HG03469 (cell line): ENCODE measurements at regions not wholly inside any gene's neighbourhood (a gene's known extent, or its start where the extent isn't known, plus 50 kb on each side); places are given as distances from the start of the nearest gene placed in this dataset.
"Not testable (repeated sequence)": the region's sequence is repeated elsewhere in the genome, so short reads cannot be mapped to it uniquely, and the experiment has no call there.

Experiments
- ATAC-seq: cut with Tn5 transposase; IDR thresholded peaks from one replicate; pipeline ENCODE4 v1.9.1; 2021; ENCODE audit warnings: mild to moderate bottlenecking, moderate library complexity, moderate number of reproducible peaks; ENCODE audit not compliant: unreplicated experiment

- ATAC-seq: no peak
Observed at GRCh38 chr1:157235307-157235706, 97.1 kb upstream of the ETV3 start.

- ATAC-seq: no peak
Observed at GRCh38 chr1:157234705-157235273, 96.6 kb upstream of the ETV3 start.

GRCh38 chr1:157233131-157233530 lies 94.9 kb upstream of the ETV3 start:
- ATAC-seq: no peak

DNA sequence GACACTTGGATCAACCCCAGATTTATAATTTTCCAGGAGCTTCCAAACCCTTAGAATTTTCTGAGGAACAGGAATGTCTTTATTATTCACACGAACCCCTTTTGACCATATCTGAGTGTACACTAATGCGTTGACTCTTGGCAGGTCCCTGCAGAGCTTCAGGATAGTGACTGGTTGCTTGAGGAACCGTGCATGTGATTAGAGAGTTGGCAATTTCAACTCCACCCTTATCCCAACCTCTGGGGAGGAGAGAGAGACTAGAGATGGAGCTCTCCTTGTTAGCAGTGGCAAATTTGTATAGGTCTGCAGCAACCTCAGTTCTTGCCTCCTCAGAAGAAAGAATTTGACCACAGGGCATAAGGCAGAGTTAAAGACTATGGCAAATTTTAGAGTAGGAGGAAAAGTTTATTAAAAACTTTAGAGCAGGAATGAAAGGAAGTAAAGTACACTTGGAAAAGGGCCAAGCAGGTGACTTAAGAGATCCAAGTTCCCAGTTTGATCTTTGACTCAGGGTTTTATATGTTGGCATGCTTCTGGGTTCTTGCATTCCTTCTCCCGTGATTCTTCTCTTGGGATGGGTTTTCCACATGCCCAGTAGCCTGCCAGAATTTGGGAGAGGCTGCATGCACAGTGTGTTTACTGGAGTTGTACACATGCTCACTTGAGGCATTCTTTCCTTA lies 93.8 kb upstream of the ETV3 start:
- no peak for ATAC-seq

DNA sequence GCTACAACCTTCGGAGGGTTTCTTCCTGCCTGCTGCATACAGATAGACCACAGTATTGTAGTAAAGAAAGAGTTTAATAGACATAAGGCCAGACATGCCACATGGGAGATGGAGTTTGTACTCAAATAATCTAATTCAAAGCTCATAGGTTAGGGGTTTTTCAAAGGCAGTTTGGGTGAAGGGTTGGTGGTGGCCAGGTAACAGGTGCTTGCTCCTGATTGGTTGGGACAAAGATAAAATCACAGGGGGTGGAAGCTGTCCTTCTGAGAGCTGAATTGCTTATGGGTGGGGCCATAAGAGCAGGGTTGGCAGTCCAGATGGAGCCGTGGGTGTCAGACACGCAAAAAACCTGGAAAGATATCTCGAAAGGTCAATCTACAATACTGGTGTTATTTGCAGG lies 92.3 kb upstream of the ETV3 start:
- no peak for ATAC-seq

GRCh38 chr1:157227700-157228099 lies 89.5 kb upstream of the ETV3 start:
- no peak for ATAC-seq

DNA sequence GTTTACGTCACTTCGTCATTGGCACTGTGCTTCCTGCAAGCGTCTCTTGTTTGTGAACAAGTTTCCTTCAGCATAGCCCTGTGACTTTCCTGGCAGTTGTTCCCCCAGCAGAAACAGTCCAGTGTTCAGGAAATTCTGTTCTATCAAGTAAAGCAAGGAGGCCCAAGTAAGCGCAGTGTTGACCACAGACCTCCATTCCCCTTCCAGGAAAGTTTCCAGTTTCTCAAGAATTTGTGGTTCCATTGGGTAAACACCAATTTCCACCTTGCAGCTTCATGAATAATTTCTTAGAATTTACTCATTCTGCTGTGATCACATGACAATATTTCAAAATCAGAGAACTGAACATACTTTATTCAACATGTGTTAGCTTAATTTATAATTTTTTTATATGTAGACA lies 88.5 kb upstream of the ETV3 start:
- ATAC-seq: no peak

DNA sequence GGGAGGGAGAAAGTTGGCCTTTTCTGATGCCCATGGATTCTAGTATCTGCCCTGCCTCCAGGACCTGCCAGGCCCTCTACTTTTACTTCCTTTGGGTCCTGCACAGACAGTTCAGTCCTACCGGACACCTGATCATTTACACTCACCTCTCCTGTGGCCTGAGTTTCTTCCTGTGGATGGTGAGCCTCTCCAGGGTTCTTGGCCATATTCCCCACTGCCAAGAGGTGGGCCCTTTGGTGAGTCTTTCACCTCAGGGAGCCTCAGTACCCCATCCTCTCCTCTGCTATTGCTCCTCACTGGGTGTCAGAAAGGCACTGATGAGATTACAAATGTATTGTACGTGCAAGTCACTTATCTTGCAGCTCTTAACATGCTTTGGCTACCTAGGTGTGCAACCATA lies 81.4 kb upstream of the ETV3 start:
- ATAC-seq: no peak

- no peak for ATAC-seq
Observed at GRCh38 chr1:157219182-157219581, 81.0 kb upstream of the ETV3 start.

- ATAC-seq: no peak
Observed at GRCh38 chr1:157218671-157219070, 80.5 kb upstream of the ETV3 start.

- no peak for ATAC-seq
Observed at GRCh38 chr1:157217486-157217885, 79.3 kb upstream of the ETV3 start.

- no peak for ATAC-seq
Observed at GRCh38 chr1:157213836-157214235, 75.6 kb upstream of the ETV3 start.

- ATAC-seq: no peak
Observed at GRCh38 chr1:157209514-157209913, 71.3 kb upstream of the ETV3 start.

DNA sequence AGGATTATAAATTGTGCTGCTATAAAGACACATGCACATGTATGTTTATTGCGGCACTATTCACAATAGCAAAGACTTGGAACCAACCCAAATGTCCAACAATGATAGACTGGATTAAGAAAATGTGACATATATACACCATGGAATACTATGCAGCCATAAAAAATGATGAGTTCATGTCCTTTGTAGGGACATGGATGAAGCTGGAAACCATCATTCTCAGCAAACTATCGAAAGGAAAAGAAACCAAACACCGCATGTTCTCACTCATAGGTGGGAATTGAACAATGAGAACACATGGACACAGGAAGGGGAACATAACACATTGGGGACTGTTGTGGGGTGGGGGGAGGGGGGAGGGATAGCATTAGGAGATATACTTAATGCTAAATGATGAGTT lies 67.8 kb upstream of the ETV3 start:
- not testable (repeated sequence) for ATAC-seq

DNA sequence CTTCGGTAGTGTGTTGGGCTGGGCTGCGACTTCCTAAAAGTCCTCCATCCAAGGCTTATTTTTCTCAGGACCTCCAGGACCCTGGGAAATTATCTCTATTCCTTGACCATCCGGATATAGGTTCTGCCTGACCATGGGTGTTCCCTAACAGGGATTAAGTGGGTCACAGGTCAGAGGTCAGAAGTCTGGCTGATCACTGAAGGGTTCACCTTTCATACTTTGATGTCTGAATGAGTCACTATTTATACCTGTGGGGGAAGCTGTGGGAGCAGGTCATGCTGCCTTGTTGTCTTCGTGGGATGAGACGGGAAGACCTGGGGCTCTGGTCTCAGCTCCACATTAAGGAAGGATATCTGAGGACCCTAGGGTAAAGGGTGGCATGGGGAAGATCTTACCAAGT lies 65.0 kb upstream of the ETV3 start:
- no peak for ATAC-seq

DNA sequence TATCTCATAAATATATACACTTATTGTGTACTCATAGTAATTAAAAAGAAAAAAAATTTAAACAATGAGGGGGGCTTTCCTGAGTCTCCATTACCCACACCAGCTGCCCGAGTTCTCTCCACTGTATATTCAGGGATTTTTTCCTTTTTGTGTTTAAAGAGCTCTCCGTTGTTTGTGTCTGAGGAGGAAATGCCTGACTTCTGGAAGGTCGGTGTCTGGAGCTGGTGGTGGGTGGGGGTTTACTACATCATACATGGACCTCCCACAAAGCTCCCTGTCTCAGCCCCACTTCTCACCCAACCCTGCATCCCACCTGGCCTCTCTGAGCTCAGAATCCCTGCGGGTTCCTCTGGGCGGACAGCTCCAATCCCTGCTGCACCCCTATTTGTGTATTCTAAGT lies 64.1 kb upstream of the ETV3 start:
- no peak for ATAC-seq

- ATAC-seq: no peak
Observed at GRCh38 chr1:157201767-157202166, 63.6 kb upstream of the ETV3 start.

GRCh38 chr1:157200451-157200850 lies 62.3 kb upstream of the ETV3 start:
- ATAC-seq: no peak

- ATAC-seq: no peak
Observed at GRCh38 chr1:157199421-157199755, 61.2 kb upstream of the ETV3 start.

GRCh38 chr1:157198619-157199420 lies 60.6 kb upstream of the ETV3 start:
- ATAC-seq: no peak

DNA sequence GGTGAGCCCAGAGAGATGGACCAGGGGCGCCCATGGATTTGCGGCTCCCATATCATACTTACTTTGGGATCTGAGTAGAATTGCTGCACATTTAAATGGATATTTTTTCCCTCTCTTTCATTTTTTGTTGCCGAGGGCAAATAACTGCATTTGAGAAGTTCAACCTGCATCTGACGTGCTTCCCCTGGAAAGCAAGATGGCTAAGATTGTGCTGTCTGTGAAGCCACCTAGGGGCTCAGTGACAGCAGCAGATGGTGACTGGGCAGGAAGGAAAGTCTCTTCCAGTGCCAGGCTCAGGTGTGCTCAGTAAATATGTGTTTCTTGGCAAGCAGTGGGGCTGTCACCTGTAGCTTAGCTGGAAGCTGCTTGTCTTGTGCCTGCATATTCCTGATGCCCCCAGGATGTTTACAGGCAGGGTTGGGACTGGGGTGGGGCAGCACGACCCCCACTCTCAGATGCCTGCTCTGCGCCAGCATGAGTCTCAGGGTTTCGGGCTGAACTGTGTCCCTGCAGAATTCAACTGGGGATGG lies 59.8 kb upstream of the ETV3 start:
- ATAC-seq: no peak
